ENCODE measurements at regions not wholly inside any gene's neighbourhood (a gene's known extent, or its start where the extent isn't known, plus 50 kb on each side); places are given as distances from the start of the nearest gene placed in this dataset.

- intact Hi-C loops (cut with DNase I), result no loop called here
- H3K9me3 ChIP-seq, result no peaks in the 10 kb centered on the region
- H3K4me3 ChIP-seq, result no peak overlapping the region
- TF ChIP-seq CTCF (IDR thresholded peaks at IDR 0.05) (no peak), POLR2A (IDR thresholded peaks at IDR 0.05) (no peak)
- H3K27me3 ChIP-seq, result no peaks in the 10 kb centered on the region
- H3K4me1 ChIP-seq, result no peaks in the 10 kb centered on the region
- 41% methylated on average over 3 of the region's 9 CpGs for WGBS (ENCODE audit: insufficient coverage, low coverage, low lambda C conversion rate, missing lambda C conversion rate)
- ATAC-seq, result peak in 1 of 4 donors; percentile 71
- DNase-seq, result no peak
- no peaks in the 10 kb centered on the region for H3K36me3 ChIP-seq
- H3K27ac ChIP-seq, result no peak overlapping the region
Measured at GRCh38 chr2:10220902-10221391, 81.8 kb upstream of the HPCAL1 start.

- Histone ChIP-seq H3K4me1 (no peaks in the 10 kb centered on the region), H3K36me3 (no peaks in the 10 kb centered on the region), H3K9me3 (no peaks in the 10 kb centered on the region), H3K27ac (no peak overlapping the region), H3K27me3 (no peaks in the 10 kb centered on the region), H3K4me3 (no peak overlapping the region)
- ATAC-seq, result no peak
- no peak for TF ChIP-seq POLR2A (IDR thresholded peaks at IDR 0.05)
- TF ChIP-seq CTCF (IDR thresholded peaks at IDR 0.05), result no peak
- intact Hi-C loops (cut with DNase I), result no loop called here
- no peak for DNase-seq
- WGBS (ENCODE audit: insufficient coverage, low coverage, low lambda C conversion rate, missing lambda C conversion rate), result no CpG with 5 or more reads among the region's 11 CpGs
Measured at GRCh38 chr2:10221443-10221842, 81.3 kb upstream of the HPCAL1 start.

GRCh38 chr2:10221976-10222870 is 80.5 kb upstream of the HPCAL1 start:
- no peak for TF ChIP-seq CTCF (IDR thresholded peaks at IDR 0.05)
- no peak for TF ChIP-seq POLR2A (IDR thresholded peaks at IDR 0.05)
- H3K4me1 ChIP-seq, result no peaks in the 10 kb centered on the region
- no peak for DNase-seq
- no peaks in the 10 kb centered on the region for H3K9me3 ChIP-seq
- no peak overlapping the region for H3K27ac ChIP-seq
- no peak for ATAC-seq
- no peak overlapping the region for H3K4me3 ChIP-seq
- WGBS (ENCODE audit: insufficient coverage, low coverage, low lambda C conversion rate, missing lambda C conversion rate), result 57% methylated on average over 14 of the region's 19 CpGs
- no peaks in the 10 kb centered on the region for H3K36me3 ChIP-seq
- intact Hi-C loops (cut with DNase I), result no loop called here
- no peaks in the 10 kb centered on the region for H3K27me3 ChIP-seq

- no CpG with 5 or more reads among the region's 9 CpGs for WGBS (ENCODE audit: insufficient coverage, low coverage, low lambda C conversion rate, missing lambda C conversion rate)
- intact Hi-C loops (cut with DNase I), result no loop called here
- Histone ChIP-seq H3K27me3 (no peaks in the 10 kb centered on the region), H3K36me3 (no peaks in the 10 kb centered on the region), H3K4me3 (no peak overlapping the region), H3K27ac (no peak overlapping the region), H3K4me1 (no peaks in the 10 kb centered on the region), H3K9me3 (no peaks in the 10 kb centered on the region)
- ATAC-seq (no peak), DNase-seq (no peak)
- TF ChIP-seq CTCF (IDR thresholded peaks at IDR 0.05) (no peak), POLR2A (IDR thresholded peaks at IDR 0.05) (no peak)
Measured at GRCh38 chr2:10223471-10223870, 79.2 kb upstream of the HPCAL1 start.

Measured in right lobe of liver (tissue), 6 donors.